Stimulated activated naive CD8-positive, alpha-beta T cell treated with anti-CD3 and anti-CD28 coated beads, Interleukin-15, Interleukin-2, amounts not matched to agents 100 ng/mL and 50 ng/mL, for 24 hours (primary cell): ENCODE measurements at regions not wholly inside any gene's neighbourhood (a gene's known extent, or its start where the extent isn't known, plus 50 kb on each side); places are given as distances from the start of the nearest gene placed in this dataset.

ENCODE experiments used
- H3K27ac Mint-ChIP-seq: one replicate; pipeline ENCODE4 v1.8.0; 2021; ENCODE audit warnings: mild to moderate bottlenecking, mixed read lengths
- H3K27me3 Mint-ChIP-seq: one replicate; pipeline ENCODE4 v1.8.0; 2021; ENCODE audit warnings: mixed read lengths
- H3K36me3 Mint-ChIP-seq: one replicate; pipeline ENCODE4 v1.8.0; 2021; ENCODE audit warnings: low read depth, mixed read lengths
- H3K4me1 Mint-ChIP-seq: one replicate; pipeline ENCODE4 v1.8.0; 2021; ENCODE audit warnings: low read depth, mixed read lengths
- H3K4me3 Mint-ChIP-seq: one replicate; pipeline ENCODE4 v1.8.0; 2021; ENCODE audit warnings: mild to moderate bottlenecking, mixed read lengths
- H3K9me3 Mint-ChIP-seq: one replicate; pipeline ENCODE4 v1.8.0; 2021; ENCODE audit warnings: mixed read lengths

- Mint-ChIP-seq H3K36me3 (peaks cover 72% of the 10 kb centered on the region), H3K27me3 (peaks cover 7% of the 10 kb centered on the region), H3K9me3 (no peaks in the 10 kb centered on the region), H3K4me1 (peaks cover 40% of the 10 kb centered on the region), H3K27ac (no peak overlapping the region), H3K4me3 (no peak overlapping the region)
Measured at GRCh38 chr13:50071379-50071778, 56.1 kb downstream of the KCNRG start.

DNA sequence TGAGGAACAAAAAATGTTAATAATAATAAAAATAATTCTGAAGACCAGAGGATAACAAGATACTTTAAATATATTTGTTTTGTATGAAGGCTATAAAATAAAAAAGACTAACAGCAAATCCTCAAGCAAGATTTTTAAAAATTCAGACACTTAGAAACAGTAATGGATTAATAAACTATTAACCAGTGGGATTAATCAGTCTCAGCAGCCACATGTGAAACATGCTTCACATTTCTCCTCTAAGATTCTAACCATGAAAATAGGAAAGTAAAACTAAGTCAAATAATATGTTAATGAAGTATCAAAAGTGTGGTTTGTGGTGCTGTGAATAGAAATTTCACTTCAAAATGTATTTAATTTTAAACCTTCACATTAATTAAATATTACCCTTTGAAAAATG lies 57.4 kb downstream of the KCNRG start:
- H3K9me3 Mint-ChIP-seq: no peaks in the 10 kb centered on the region
- H3K4me1 Mint-ChIP-seq: peaks cover 49% of the 10 kb centered on the region
- H3K27me3 Mint-ChIP-seq: peaks cover 7% of the 10 kb centered on the region
- H3K27ac Mint-ChIP-seq: no peak overlapping the region
- H3K4me3 Mint-ChIP-seq: no peak overlapping the region
- peaks cover 60% of the 10 kb centered on the region for H3K36me3 Mint-ChIP-seq

- Mint-ChIP-seq H3K27ac (no peak overlapping the region), H3K36me3 (peaks cover 57% of the 10 kb centered on the region), H3K9me3 (no peaks in the 10 kb centered on the region), H3K4me3 (no peak overlapping the region), H3K27me3 (peaks cover 7% of the 10 kb centered on the region), H3K4me1 (peaks cover 54% of the 10 kb centered on the region)
Measured at GRCh38 chr13:50073340-50073739, 58.1 kb downstream of the KCNRG start.

DNA sequence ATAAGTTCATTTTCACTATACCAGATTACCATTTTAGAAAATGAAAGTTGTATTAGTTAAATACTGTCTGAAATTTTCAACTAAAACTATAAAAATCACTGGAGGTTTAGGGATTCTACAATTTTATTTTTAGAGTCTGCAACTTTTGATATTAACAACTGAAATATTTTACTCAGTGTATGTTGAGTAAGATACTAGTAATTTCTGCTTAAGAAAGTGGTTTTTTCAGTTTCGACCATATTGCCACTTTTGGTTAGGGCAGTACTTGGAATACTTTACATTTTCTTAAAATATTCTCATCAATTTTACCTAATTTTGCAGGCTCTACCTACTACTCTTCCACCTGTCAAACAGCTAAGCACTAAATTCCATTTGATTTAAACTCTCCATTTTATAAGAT lies 59.6 kb downstream of the KCNRG start:
- H3K4me1 Mint-ChIP-seq: peaks cover 67% of the 10 kb centered on the region
- peaks cover 12% of the 10 kb centered on the region for H3K27me3 Mint-ChIP-seq
- no peak overlapping the region for H3K4me3 Mint-ChIP-seq
- H3K36me3 Mint-ChIP-seq: peaks cover 56% of the 10 kb centered on the region
- no peaks in the 10 kb centered on the region for H3K9me3 Mint-ChIP-seq
- H3K27ac Mint-ChIP-seq: no peak overlapping the region

GRCh38 chr13:50075619-50076097 lies 60.4 kb downstream of the KCNRG start:
- Mint-ChIP-seq H3K27ac (peak overlapping the region; percentile 9), H3K9me3 (no peaks in the 10 kb centered on the region), H3K36me3 (peaks cover 56% of the 10 kb centered on the region), H3K4me1 (peaks cover 70% of the 10 kb centered on the region), H3K4me3 (peak overlapping the region; percentile 33), H3K27me3 (peaks cover 12% of the 10 kb centered on the region)

GRCh38 chr13:50077431-50077830 lies 62.2 kb downstream of the KCNRG start:
- Mint-ChIP-seq H3K4me1 (peaks cover 67% of the 10 kb centered on the region), H3K27me3 (peaks cover 12% of the 10 kb centered on the region), H3K9me3 (no peaks in the 10 kb centered on the region), H3K27ac (no peak overlapping the region), H3K36me3 (peaks cover 46% of the 10 kb centered on the region), H3K4me3 (peak overlapping the region; percentile 10)

DNA sequence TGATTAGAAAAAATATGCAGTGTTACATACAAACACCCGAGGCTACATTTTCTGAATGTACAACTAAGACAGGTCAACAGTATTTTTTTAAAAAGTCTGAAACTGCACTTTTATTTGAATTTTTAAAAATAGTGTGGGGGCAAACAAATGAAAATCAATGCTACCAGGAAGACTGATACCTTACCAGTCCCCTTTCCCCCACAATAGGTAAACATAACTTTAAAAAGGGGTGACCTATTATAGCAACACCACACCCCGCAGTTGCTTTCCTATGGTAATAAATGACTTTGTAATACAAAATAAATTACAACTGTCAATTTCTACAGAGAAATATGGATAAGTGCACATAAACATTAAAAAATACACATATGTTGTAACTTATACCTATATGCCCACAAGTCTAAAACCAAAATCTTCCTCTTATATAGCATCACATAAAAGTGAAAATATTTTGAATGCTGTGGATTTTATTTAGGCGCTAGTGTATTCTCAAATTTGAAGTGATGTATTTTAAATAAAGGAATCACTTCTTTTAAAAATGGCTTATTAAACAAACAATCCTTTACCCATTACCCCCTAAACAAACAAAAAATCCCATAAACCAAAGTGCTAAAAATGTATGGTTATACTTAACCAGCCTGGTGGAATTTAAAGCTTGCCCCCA lies 63.1 kb downstream of the KCNRG start:
- H3K36me3 Mint-ChIP-seq: peaks cover 45% of the 10 kb centered on the region
- peak overlapping the region; percentile 61 for H3K27ac Mint-ChIP-seq
- peak overlapping the region; percentile 96 for H3K4me3 Mint-ChIP-seq

DNA sequence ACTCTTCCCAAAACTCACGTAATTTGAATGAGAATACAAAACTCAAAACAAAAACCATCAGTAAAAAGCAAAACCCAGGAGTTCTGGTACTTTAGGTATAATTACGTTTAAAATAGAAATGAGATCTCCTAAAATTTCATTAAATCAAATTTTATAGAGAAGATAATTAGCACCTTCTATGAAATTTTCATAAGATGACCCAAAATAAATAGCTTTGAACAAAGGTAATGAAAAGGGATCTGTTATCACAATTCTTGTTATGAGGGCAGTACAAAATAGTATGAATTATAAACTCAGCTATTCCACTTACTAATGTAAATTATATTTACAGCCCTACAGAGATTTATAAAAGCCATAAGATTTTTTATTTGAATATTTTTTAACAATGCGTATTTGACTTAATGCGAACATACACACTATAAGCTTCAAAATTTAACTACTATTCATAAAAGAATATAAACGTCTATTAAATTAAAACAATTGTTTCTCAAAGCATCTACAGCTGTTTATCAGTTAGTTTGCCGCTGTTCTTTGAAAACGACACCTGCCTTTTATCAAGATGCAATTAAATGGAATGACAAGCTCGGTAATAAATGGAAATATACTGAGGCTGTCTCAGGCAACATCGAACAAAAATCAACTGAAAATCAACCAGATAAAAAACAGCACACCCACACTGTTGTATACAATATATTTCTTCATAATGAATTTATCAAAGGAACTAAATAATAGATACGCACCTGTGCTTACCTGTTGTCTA lies 63.8 kb downstream of the KCNRG start:
- Mint-ChIP-seq H3K4me1 (peaks cover 73% of the 10 kb centered on the region), H3K9me3 (no peaks in the 10 kb centered on the region), H3K36me3 (peaks cover 39% of the 10 kb centered on the region), H3K4me3 (peak overlapping the region; percentile 96), H3K27ac (peak overlapping the region; percentile 61), H3K27me3 (peaks cover 9% of the 10 kb centered on the region)

More for the DNA sequence above, 63.1 kb downstream of the KCNRG start:
- Mint-ChIP-seq H3K4me1 (peaks cover 72% of the 10 kb centered on the region), H3K27me3 (peaks cover 12% of the 10 kb centered on the region), H3K9me3 (no peaks in the 10 kb centered on the region)

DNA sequence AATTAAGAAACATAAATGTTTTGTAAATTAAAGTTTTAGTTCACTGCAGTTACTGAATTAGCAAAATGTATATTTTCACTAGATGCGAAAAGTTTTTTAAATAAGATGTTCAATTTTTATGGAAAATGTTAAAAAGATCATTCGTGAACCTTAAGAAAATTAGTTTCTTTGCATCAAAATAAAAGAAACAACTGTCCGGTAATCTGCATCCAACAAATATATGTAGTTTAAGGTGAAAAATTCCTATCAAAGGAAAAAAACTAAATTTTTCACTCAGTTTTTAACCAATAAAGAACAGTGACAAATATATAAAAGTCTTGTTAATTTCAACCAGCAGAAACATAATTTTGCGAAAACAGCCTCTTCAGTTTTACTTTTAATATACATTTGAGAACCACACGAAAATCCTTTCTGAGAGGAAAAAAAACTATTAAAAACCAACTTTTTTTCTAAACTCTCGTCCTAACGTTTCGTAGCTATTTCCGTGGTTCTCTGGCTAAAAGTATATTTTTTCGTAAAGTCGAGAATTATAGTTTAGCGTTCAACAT lies 64.5 kb downstream of the KCNRG start:
- Mint-ChIP-seq H3K36me3 (peaks cover 36% of the 10 kb centered on the region), H3K27ac (peak overlapping the region; percentile 99), H3K4me1 (peaks cover 72% of the 10 kb centered on the region), H3K9me3 (no peaks in the 10 kb centered on the region), H3K4me3 (peak overlapping the region; percentile 96), H3K27me3 (peaks cover 9% of the 10 kb centered on the region)

GRCh38 chr13:50080203-50080910 lies 65.1 kb downstream of the KCNRG start:
- peaks cover 72% of the 10 kb centered on the region for H3K4me1 Mint-ChIP-seq
- H3K27me3 Mint-ChIP-seq: peaks cover 9% of the 10 kb centered on the region
- H3K9me3 Mint-ChIP-seq: no peaks in the 10 kb centered on the region
- H3K27ac Mint-ChIP-seq: peak overlapping the region; percentile 99
- H3K36me3 Mint-ChIP-seq: peaks cover 36% of the 10 kb centered on the region
- peak overlapping the region; percentile 96 for H3K4me3 Mint-ChIP-seq

DNA sequence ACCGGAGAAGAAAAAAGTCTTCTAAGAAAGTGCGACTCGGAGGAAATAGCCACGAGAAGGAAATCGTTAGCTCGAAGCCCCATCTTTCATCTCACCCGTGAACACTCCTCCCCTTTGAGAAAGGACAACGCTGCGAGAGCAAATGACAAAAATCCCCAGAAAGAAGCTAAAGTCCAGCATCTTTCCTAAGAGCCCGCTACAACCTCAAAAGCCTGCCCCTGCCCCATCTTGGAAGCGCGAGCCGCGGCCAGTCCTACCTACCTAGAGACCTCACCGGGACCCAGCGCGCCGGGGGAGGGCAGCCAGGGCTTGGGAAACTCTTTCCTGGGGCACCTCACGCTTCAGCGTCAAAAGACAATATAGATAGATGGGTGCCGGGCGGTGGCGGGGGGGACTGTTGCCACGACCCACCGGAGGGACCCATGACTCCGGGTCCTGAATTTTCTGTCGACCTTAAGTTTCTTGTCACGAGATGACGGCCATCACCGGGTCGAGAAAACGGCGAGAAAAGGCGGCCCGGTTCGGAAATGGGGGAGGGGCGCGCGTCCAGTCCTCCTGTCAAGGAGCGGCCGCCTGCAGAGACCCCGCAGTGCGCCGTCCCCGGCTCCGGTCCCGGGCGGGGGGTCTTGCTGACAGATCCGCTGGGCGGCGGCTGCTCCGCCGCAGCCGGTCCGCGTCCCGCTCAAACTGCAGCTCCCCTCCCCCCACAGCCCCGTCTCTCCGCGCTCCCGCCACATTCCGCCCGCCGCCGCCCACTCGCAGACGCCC lies 65.9 kb downstream of the KCNRG start:
- Mint-ChIP-seq H3K4me1 (peaks cover 69% of the 10 kb centered on the region), H3K9me3 (no peaks in the 10 kb centered on the region), H3K4me3 (peak overlapping the region; percentile 96), H3K27me3 (peaks cover 5% of the 10 kb centered on the region), H3K27ac (peak overlapping the region; percentile 99), H3K36me3 (peaks cover 29% of the 10 kb centered on the region)

DNA sequence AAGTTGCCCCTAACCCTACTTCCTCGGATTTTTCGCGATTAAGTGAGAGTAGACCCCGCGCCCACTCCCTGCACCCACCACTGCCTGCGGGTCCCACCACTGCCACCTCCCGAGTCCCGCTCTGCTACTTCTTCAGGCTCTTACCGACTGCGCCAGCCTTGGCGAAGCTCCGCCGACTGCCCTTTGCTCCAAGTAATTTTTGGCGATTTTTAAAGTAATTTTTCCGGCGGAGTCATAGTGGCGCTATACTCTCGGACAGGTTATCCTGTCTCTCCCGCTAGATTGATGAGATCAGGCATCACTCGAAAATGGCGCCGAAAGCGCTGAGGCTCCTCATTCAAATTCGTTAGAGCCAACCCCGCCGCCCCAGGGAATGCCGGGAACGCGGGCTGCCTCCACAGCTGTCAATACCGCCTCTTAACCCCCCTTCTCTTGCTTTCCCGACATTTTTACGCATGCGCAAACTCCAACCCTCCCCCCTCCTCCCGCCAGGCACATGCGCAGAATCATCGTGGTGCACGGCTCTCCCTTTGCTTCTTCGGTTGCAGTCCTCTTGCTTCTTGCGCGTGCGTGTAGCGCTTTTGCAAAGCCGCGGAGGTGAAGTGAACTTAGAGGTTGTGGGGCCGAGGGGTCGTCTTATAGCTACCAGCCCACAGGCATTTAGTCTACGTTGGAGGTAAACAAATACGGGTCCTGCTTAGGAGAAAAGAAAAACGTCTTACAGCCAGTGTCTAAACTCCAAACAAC lies 66.6 kb downstream of the KCNRG start:
- H3K27ac Mint-ChIP-seq: peak overlapping the region; percentile 99
- no peaks in the 10 kb centered on the region for H3K9me3 Mint-ChIP-seq
- H3K36me3 Mint-ChIP-seq: peaks cover 33% of the 10 kb centered on the region
- H3K4me1 Mint-ChIP-seq: peaks cover 69% of the 10 kb centered on the region
- peaks cover 5% of the 10 kb centered on the region for H3K27me3 Mint-ChIP-seq
- H3K4me3 Mint-ChIP-seq: peak overlapping the region; percentile 96

GRCh38 chr13:50082426-50083281 lies 67.4 kb downstream of the KCNRG start:
- Mint-ChIP-seq H3K27ac (peak overlapping the region; percentile 99), H3K4me3 (peak overlapping the region; percentile 96), H3K36me3 (peaks cover 35% of the 10 kb centered on the region), H3K9me3 (no peaks in the 10 kb centered on the region), H3K27me3 (peaks cover 5% of the 10 kb centered on the region), H3K4me1 (peaks cover 66% of the 10 kb centered on the region)
